B cell (primary cell): ENCODE measurements at regions not wholly inside any gene's neighbourhood (a gene's known extent, or its start where the extent isn't known, plus 50 kb on each side); places are given as distances from the start of the nearest gene placed in this dataset.

Experiments
- CTCF ChIP-seq: fragments of 200-600 bp; IDR thresholded peaks from one replicate; pipeline ENCODE4 v1.8.0; 2022; ENCODE audit warnings: antibody characterized with exemption, mild to moderate bottlenecking
- EZH2 ChIP-seq: IDR thresholded peaks from 2 replicates; pipeline ENCODE4 v1.6.1; 2012; ENCODE audit warnings: borderline replicate concordance, low read depth, mild to moderate bottlenecking, moderate library complexity, low read length; ENCODE audit not compliant: insufficient read depth, poor library complexity, severe bottlenecking

GRCh38 chr3:36257158-36257852 lies 123.0 kb upstream of the STAC start:
- TF ChIP-seq CTCF: no peak
- TF ChIP-seq EZH2: no peak
